Activated CD4-positive, alpha-beta T cell treated with anti-CD3 and anti-CD28 coated beads, Interleukin-10, Interleukin-2, amounts not matched to agents 100 ng/mL and 50 ng/mL, durations not matched to agents 16 hours and 8 hours (primary cell): ENCODE measurements at regions not wholly inside any gene's neighbourhood (a gene's known extent, or its start where the extent isn't known, plus 50 kb on each side); places are given as distances from the start of the nearest gene placed in this dataset.
"Not testable (repeated sequence)": the region's sequence is repeated elsewhere in the genome, so short reads cannot be mapped to it uniquely, and the experiment has no call there.

Experiments used
- DNase-seq: peaks from one replicate; pipeline ENCODE4 v3.0.0-alpha.2; 2020

DNA sequence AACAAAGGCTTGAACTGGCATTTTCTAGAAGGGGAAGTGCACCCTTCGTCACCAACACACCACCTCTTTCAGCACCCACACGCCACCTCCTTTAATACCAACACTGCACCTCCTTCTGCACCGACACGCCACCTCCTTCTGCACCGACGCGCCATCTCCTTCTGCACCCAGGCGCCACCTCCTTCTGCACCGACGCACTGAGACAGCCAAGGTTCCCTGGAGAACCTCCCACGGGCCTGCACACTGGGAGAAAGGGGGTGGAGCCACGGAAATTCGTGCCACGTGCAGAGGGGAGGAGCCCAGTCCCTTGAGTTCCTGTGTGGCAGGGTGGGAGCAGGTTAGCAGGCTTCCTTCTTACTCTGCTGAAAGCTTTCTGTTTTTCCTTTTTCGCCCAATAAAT is 327.9 kb upstream of the C1orf174 start:
- no peak for DNase-seq

DNA sequence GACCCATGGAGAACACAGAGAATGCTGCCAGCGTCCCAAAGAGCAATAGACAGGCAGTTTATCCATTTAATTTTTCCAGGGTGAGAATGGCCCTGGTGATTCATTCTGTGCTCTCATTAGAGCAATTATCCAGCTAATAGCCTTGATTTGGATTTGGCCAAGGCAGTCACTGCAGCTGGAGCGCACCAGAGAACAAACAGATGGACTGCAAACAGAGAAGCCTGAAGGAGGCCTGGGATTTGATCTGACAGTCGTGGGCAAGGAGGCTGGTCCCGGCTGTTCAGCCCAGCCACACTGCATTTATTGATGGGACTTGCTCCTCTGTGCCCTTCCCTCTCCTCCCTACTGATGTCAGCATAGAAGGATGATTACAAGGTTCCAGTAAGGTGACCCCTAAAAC is 353.9 kb upstream of the C1orf174 start:
- DNase-seq, result no peak

DNA sequence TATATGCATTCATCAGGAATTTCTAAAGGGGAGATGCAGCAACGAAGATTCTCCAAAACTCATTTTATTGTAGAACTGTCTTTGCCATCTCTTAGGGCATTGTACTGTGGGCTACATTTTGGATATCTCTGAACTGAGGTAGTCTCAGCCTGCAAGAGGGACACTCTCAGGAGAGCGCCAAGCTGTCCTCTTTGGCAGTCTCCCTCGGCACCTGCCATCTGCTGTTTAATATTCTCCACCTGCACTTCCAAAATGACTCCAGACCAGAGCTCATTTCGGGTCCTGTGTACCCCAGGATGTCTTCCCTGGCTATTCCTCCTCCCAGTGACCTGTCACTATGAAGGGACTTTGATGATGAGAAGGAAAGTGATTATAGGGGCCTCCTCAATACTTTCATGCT is 356.3 kb upstream of the C1orf174 start:
- no peak for DNase-seq

DNA sequence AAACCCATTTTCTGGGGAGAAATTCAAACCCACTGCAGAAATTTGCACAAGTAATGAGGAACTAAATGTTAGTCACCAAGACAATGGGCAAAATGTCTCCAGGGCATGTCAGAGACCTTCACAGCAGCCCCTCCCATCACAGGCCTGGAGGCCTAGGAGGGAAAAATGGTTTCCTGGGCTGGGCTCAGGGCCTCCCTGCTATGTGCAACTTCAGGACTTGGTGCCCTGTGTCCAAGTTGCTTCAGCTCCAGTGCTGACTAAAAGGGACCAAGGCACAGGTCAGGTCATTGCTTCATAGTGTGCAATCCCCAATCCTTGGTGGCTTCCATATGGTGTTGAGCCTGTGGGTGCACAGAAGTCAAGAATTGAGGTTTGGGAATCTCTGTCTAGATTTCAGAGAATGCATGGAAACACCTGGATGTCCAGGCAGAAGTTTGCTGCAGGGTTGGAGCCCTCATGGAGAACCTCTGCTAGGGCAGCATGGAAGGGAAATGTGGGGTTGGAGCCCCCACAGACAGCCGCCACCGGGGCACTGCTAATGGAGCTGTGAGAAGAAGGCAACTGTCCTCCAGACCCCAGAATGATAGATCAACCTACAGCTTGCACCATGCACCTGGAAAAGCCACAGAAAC is 358.2 kb upstream of the C1orf174 start:
- DNase-seq, result not testable (repeated sequence)

DNA sequence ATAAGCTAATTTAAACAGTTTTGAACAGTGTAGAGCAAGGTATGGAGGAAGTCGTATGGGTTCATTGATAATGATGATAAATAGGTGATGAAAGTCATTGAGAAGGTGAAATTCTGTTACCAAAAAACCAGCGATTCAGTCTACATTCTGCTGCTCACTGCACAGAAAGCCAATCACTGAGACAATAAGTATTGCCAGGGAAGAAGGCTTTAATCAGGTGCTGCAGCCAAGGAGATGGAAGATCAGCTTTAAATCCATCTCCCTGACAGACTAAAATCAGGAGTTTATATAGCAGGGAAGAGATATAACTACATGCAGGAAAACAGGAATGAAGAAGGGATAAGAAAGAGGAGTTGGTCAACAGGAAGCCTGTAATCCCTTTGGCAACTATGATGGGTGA is 361.3 kb upstream of the C1orf174 start:
- DNase-seq, result no peak

DNA sequence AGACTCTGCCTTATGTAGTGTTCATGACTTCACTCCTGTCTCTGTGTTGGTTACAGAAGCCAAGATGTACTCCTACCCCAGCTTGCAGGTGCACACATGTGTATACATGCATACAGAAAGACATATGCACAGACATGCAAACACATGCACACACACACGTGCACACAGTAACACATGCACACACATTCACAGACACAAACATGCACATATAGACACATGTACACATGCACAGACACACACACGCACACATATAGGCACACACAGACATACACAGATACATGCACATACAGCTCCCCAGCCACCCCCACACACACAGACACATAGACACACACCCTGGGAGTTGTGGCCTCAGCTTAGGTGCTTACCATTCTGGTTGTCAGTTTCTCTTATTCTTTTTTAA is 362.6 kb upstream of the C1orf174 start:
- DNase-seq, result no peak

DNA sequence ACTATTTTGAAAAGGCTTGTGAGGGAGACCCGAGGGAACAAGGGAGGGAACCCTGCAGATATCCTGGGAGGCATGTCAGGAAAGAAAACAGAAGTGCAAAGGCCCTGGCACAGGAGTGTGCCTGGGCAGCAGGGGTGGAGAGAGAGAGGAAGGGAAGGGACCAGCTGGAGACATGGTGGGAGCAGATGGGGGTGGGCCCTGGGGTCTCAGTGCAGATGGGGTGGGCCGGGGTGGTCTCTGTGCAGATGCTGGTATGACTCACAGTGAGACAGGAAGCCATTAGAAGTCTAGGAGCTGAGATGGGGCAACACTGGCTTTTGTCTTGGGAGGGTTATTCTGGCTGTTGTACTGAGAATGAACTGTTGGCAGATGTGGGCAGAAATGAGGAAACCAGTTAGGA is 363.6 kb upstream of the C1orf174 start:
- DNase-seq, result no peak

DNA sequence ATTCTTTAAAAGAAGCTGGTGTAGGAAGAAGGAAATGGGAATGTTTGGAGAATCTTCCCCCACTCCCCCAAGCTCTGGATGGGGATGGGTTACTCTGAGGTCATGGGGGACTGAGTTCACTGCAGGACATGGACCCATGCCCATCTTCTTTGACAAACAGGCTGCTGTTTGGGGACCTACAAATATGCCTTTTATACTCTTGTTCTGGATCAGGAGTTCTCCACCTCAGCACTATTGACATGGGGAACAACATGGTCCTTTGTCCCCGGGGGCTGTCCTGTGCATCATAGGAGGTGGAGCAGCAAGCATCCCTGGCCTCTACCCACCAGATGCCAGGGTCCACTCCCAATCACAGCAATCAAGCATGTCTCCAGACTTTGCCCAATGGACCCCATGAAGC is 365.8 kb upstream of the C1orf174 start:
- DNase-seq, result no peak

DNA sequence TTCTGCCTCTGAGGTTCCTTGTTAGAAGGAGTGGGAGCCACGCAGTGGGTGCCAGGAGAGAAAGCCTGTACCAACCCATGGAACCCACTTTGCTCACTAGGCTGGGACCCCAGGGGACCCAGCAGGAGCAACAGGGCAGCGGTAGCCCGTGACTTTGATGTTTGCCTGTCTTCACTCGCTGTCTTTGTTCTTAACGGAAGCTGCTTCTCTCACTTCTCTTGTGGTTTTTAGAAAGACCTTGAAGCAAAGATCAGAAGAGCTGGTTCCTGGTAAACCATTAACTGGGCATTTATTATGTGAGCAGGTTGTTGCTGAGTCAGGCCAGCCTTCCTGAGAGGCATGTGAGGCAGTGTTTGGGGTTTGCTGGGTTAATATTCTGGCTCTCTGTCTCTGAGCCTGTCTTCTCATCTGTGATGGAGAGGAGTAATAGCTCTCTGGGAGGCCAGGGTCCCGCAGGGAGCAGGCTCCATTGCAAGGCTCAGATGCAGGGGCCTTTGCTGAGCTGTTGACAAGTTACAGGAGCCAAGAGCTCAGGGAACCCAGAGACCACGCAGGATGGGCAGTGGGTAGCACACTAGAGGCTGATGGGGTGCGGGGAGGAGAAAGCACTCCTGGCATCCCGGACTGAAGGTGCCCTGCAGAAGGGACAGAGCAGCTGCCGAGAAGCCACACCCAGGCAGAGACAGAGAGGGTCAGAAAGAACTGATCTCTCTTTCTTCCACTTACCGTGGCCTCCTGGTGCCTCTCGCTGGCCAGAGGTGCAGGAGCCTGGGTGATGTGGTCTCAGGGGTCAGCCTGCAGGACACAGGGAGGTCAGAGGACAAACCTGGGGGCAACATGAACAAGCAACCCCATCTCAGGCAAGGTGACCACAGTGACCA is 367.5 kb upstream of the C1orf174 start:
- DNase-seq, result peak; percentile 34

DNA sequence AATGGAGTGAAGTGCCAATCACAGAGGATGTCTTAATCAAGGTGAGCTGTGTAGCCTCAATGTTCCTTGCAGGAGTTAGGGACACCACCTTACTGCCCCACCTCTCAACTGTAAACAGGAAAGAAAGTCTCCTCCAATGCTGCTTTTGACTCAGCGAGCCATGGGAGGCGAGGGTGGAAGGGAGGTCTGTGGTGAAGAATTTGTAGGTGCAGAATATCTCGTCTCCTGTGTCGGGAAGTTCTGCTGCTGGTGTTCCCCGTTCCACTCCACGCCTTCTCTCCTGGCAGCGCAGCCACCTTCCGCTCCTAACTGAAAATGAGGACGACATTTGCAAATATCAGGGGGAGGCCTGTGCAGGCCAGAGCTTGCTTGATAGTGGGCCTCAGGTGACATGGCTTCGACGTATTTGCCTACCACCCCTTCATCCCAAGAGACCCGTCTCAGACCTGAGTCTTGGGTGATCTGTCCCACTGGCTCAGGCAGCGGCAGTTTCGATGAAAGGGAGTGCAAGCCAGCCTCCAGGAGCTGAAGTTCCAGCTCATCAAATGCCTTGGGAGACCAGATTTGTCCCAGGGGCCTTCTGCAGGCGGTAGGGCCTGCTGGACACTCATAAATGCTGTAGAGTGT is 368.3 kb upstream of the C1orf174 start:
- no peak for DNase-seq

DNA sequence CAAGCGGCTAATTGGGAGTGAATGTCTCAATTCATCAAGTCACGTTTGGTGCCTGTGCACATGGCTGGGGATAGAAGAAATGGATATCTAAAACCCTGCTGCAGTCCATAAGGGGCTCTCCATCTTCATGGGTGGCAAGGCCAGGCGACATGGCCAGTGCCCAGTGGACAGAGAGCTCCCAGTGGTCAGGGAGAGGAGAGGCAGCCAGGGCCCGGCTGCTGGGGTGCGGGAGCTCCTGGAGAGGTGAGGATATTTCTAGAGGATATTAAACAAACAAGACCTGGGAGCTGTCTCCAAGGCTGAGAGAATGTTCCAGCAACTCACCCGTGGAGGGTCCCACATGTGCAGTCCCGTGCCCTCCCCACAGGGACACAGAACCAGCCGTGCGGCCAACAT is 368.8 kb upstream of the C1orf174 start:
- DNase-seq, result no peak

DNA sequence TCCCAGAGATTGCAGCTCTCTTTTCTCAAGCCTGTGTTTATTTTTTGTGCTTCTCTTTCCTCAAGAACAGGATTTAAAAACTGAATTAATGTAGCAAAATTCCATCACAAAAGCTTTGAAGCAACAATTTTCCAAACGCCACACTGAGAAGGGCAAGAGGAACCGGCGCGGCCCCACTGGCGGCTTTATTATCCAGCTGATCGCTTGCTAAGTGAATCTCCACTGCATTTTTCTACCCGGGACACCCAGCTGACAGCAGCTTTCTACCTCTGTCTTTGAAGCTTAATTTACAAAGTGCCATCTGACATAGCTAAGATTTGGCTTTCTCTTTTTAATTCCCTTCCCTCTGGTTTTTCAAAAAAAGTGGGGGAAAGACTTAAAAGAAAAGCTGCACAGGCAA is 369.3 kb upstream of the C1orf174 start:
- no peak for DNase-seq

DNA sequence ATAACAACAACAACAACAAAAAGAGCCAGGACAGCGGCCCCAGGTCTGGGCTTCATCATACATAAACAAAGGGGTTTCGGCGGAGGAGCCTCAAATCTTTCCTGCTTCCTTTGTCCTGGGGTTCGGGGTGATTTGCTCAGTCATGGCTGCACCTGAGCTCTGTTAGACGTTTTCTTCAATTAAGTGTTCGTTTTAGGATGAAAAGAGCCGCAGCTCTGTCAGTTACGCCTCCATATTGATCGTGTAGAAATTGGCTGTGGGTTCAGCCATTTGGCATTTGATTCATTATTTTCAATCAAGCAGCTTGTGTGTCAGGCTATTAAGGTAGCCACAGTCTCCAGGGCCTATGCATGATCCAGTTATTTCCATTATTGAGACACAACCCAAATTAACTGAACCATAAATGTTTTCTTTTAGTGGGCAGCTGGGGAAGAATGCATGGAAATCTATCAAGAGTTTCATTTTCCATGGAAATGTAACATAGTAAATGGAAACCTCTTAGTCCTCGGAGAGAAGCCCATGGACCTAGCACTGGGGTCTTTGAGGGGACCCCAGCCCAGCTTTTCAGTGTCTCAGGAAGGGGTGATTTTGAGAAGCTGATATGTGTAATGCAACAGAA is 370.0 kb upstream of the C1orf174 start:
- no peak for DNase-seq

DNA sequence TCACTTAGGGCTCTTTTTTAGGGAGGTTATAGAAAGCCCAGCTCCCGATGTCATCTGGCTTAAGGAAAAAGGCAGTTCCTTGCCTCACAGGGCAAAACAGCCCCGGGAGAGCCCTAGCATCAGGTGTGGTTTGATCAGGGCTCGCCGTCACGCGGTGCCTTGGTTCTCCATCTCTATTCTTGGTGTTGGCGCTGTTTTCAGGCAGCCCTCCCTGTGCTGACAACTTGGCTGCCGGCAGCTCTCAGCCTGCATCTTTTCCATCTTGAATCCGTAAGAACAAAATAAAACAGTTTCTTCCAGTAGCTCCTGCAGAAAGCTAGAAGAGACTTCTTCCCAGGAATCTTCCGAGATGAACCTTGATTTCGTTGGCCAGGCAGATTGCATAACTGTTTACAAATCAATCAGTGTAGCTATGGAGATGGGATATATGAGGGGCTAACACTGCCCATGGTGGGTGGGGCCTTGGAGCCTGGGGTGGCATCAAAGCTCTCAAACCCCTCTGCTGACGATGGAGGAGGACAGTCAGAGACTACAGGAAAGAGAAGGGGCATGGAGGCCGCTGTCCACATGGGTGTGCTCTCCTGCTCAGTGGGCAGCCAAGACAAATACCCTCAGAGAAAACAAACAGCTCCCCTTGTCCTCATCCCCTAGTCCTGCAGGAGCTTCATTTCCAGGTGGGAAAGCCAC is 370.7 kb upstream of the C1orf174 start:
- no peak for DNase-seq

DNA sequence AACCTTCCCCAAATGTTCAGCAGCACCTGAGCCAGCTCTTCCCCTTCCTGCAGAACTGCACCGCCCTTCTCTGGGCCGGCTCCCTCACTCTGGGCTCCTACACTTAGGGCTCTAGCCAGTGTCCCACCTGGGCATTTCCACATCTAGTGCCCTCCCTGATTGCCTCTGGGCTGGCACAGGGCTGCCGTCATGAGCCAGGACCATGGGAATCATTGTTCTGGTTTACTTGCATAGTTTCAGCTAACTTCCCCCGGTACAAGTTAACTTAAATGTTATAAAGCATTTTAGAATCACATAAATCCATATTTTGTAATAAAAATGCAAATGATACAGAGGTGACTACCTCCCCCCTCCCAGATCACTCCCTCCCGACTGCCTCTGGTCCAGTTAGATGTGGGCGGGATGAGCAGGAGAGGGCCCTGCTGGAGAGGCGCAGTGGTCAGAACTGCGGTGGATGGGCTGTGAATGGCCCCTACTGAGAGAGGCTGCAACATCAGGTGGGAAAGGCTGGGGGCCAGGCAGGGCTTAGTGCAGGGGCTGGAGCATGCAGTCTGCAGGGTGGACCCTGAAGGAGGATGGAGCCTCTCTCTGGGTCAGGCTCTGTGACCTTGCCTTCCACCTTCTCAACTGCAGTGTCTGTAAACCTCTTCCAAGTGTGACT is 371.4 kb upstream of the C1orf174 start:
- DNase-seq, result no peak

DNA sequence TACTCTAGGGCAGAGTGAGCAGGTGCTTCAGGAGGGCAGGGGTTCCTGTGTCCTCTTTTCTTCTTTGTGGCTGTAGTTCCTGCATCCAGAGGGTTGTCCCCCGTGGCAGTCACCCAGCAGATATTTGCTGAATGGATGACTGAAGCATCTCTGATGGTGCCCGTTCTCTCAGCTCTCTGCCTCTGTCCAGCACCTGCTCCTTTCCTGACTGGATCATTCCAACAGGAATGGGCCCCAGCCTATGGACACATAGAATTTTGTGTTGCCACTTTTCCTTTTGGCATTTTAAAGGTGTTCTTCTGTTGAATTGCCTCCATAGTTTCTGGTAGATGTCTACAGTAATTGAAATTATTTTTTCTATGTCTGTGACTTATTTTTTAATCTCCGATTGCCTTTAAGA is 372.5 kb upstream of the C1orf174 start:
- DNase-seq, result no peak

DNA sequence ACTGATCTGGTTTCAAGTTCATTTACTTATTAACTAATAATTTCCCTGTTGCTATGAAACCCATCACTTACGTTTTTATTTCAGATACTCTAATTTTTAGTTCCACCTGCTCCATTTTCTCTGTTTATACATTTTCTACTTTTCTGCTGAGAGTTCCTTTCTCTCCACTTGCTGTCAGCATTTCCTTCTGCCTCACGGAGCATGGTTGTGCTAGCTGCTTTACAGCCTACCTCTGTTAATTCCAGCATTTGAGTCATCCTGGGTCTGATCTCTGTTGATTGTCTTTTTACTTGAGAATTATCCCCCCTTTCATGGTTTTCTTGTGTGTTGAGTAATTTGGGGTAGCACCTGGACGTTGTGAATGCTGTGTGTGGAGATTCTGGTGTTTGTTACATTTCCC is 373.2 kb upstream of the C1orf174 start:
- DNase-seq, result no peak

DNA sequence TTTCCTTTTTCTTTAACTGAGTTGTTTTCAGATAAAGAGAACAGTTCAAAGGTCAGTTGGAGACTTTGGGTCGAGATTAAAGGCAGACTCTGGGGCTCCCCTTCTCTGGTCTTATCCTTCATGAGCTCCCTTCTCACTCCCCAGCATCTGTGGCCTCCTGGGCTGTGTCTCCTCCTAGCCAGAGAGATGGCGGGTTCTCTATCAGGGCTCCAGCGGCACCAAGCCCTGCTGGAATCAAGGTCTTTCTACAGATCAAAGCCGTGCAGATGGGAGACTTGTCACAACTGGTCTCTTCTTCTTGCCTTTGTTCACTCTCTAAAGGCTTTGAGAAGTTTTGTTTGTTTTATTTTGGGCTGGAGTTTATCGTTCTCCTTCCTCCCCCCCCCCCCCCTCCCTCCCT is 373.7 kb upstream of the C1orf174 start:
- DNase-seq, result no peak

DNA sequence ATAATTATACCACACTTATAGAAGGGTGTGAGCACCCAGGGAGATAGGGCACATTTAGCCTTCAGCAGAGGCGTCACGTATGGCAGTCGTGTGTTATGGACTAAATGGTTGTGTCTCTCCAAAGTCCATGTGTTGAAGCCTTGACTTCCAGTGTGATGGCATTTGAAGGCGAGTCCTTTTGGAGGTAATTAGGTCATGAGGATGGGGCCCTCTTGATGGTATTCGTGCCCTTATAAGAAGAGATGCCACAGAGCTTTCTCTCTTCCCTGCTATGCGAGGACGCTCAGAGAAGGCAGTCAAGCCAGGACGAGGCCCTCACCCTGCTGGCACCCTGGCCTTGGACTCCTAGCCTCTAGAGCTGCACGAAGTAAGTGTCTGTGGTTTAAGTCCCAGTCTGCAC is 375.0 kb upstream of the C1orf174 start:
- no peak for DNase-seq

DNA sequence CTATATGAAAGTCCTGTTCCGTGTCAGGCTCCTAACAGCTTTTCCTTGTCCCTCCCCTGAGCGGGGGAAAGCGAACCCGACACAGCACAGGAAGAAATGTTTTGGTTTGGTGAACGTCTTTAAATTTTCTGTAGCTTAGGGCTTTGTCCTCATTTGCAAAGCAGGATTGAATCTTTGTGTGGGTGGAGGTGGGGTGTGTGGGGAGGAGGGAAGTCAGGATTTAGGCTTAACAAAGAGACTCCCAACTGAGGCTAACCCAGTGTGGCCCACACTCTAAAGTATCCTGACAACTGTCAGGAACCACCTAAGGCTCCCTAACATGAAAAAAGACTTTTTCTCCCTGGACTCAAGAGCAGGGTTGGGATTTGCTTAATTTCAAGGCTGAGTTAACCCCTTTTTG is 376.2 kb upstream of the C1orf174 start:
- DNase-seq, result no peak

DNA sequence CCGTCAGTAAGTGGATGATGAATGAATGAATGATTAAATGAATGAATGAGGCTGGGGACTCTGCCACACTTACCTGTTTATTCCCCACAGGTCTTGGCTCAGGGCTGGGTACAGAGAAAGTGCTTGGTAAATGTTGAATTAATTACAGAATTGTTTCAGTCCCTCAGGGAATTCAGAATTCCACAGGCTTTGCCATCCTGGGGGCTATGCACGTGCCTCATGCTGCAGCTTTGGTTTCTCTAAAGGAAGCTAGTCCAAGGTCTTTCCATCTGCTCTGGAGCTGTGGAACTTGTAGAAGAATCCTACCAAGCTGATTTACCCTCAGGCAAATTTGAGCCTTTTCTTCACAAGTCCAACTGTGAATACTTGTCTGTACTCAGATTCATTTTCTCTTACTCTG is 376.8 kb upstream of the AJAP1 start:
- DNase-seq, result no peak

DNA sequence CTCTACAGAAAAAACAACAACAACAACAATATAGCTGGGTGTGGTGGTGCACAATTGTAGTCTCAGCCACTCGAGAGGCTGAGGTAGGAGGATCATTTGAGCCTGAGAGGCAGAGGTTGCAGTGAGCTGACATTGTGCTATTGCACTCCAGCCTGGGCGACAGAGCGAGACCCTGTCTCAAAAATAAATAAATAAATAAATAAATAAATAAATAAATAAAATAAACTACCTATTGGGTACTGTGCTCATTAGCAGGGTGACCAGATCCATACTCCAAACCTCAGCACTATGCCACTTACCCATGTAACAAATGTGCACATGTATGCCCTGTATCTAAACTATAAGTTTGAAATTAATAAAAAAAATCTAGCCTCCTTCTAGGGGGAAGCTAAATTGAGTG is 369.4 kb upstream of the AJAP1 start:
- no peak for DNase-seq

DNA sequence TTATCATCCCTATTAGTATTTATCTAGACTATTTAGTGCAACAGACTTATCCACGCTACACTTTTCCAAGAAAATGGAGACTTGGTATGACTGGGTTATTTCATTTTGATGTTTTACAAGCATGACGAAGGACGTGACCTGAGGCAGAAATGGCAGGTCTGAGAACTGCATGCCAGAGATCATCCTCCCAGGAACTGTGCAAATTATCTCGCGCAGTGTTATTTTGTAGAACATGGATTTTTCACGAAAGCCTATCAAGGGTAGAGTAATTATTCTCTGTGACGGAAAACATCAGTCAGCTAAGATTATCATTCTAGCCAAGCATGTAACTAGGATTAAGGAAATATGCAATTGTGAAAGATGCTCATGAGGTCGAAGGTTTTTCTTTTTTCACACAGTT is 361.5 kb upstream of the AJAP1 start:
- no peak for DNase-seq
